ENCODE measurements at regions not wholly inside any gene's neighbourhood (a gene's known extent, or its start where the extent isn't known, plus 50 kb on each side); places are given as distances from the start of the nearest gene placed in this dataset.

DNA sequence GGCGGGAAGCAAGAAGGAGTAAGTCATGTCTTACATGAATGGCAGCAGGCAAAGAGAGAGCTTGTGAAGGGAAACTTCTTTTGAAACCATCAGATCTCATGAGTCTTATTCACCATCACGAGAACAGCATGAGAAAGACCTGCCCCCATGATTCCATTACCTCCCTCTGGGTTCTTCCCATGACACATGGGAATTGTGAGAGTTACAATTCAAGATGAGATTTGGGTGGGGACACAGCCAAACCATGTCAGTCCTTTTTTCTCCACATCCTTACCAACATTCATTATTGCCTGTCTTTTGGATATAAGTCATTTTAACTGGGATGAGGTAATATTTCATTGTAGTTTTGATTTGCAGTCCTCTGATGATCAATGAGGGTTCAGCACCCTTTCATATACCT lies 81.0 kb downstream of the DIRAS3 start:
- TF ChIP-seq SIN3A (IDR thresholded peaks at IDR 0.05; ENCODE audit: low read depth) (no peak), POLR2A (IDR thresholded peaks at IDR 0.05; ENCODE audit: borderline replicate concordance, extremely low read depth, insufficient read depth, insufficient read length) (no peak), EZH2phosphoT487 (IDR thresholded peaks at IDR 0.05; ENCODE audit: borderline replicate concordance) (no peak), EGR1 (IDR thresholded peaks at IDR 0.05; ENCODE audit: low read depth) (no peak), JUND (IDR thresholded peaks at IDR 0.05) (no peak), CBX3 (IDR thresholded peaks at IDR 0.05; ENCODE audit: low read depth) (no peak), EZH2 (IDR thresholded peaks at IDR 0.05) (no peak), YY1 (IDR thresholded peaks at IDR 0.05; ENCODE audit: extremely low read depth, insufficient replicate concordance, low read depth, low read length) (no peak)
- TF ChIP-seq, protein P1, sequence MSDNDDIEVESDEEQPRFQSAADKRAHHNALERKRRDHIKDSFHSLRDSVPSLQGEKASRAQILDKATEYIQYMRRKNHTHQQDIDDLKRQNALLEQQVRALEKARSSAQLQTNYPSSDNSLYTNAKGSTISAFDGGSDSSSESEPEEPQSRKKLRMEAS (IDR thresholded peaks at IDR 0.05), result no peak
- TF ChIP-seq, protein P2, sequence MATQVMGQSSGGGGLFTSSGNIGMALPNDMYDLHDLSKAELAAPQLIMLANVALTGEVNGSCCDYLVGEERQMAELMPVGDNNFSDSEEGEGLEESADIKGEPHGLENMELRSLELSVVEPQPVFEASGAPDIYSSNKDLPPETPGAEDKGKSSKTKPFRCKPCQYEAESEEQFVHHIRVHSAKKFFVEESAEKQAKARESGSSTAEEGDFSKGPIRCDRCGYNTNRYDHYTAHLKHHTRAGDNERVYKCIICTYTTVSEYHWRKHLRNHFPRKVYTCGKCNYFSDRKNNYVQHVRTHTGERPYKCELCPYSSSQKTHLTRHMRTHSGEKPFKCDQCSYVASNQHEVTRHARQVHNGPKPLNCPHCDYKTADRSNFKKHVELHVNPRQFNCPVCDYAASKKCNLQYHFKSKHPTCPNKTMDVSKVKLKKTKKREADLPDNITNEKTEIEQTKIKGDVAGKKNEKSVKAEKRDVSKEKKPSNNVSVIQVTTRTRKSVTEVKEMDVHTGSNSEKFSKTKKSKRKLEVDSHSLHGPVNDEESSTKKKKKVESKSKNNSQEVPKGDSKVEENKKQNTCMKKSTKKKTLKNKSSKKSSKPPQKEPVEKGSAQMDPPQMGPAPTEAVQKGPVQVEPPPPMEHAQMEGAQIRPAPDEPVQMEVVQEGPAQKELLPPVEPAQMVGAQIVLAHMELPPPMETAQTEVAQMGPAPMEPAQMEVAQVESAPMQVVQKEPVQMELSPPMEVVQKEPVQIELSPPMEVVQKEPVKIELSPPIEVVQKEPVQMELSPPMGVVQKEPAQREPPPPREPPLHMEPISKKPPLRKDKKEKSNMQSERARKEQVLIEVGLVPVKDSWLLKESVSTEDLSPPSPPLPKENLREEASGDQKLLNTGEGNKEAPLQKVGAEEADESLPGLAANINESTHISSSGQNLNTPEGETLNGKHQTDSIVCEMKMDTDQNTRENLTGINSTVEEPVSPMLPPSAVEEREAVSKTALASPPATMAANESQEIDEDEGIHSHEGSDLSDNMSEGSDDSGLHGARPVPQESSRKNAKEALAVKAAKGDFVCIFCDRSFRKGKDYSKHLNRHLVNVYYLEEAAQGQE (IDR thresholded peaks at IDR 0.05; ENCODE audit: low read depth), result no peak
- TF ChIP-seq, protein P3, sequence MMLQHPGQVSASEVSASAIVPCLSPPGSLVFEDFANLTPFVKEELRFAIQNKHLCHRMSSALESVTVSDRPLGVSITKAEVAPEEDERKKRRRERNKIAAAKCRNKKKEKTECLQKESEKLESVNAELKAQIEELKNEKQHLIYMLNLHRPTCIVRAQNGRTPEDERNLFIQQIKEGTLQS (IDR thresholded peaks at IDR 0.05), result no peak
- TF ChIP-seq, protein P4, sequence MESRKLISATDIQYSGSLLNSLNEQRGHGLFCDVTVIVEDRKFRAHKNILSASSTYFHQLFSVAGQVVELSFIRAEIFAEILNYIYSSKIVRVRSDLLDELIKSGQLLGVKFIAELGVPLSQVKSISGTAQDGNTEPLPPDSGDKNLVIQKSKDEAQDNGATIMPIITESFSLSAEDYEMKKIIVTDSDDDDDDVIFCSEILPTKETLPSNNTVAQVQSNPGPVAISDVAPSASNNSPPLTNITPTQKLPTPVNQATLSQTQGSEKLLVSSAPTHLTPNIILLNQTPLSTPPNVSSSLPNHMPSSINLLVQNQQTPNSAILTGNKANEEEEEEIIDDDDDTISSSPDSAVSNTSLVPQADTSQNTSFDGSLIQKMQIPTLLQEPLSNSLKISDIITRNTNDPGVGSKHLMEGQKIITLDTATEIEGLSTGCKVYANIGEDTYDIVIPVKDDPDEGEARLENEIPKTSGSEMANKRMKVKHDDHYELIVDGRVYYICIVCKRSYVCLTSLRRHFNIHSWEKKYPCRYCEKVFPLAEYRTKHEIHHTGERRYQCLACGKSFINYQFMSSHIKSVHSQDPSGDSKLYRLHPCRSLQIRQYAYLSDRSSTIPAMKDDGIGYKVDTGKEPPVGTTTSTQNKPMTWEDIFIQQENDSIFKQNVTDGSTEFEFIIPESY (IDR thresholded peaks at IDR 0.05; ENCODE audit: extremely low read depth, insufficient replicate concordance, low read length), result no peak
- TF ChIP-seq, protein P5, sequence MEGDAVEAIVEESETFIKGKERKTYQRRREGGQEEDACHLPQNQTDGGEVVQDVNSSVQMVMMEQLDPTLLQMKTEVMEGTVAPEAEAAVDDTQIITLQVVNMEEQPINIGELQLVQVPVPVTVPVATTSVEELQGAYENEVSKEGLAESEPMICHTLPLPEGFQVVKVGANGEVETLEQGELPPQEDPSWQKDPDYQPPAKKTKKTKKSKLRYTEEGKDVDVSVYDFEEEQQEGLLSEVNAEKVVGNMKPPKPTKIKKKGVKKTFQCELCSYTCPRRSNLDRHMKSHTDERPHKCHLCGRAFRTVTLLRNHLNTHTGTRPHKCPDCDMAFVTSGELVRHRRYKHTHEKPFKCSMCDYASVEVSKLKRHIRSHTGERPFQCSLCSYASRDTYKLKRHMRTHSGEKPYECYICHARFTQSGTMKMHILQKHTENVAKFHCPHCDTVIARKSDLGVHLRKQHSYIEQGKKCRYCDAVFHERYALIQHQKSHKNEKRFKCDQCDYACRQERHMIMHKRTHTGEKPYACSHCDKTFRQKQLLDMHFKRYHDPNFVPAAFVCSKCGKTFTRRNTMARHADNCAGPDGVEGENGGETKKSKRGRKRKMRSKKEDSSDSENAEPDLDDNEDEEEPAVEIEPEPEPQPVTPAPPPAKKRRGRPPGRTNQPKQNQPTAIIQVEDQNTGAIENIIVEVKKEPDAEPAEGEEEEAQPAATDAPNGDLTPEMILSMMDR (IDR thresholded peaks at IDR 0.05 in 2 of 3, conservative IDR thresholded peaks at IDR 0.05 in 1 of 3; ENCODE audit: borderline replicate concordance in 1 of 3, insufficient read depth in 1 of 3, low read depth in 2 of 3, low read length in 2 of 3), result no peak
- ATAC-seq, result no peak
- H3K4me3 ChIP-seq (replicated peaks in 1 of 2; ENCODE audit: low read depth in 1 of 2, low read length in 2 of 2), result no peak overlapping the region
- CTCF ChIA-PET, result no interaction called here
- peak overlapping the region; percentile 50; the same call in 1 of the 2 replicates for H3K4me2 ChIP-seq (ENCODE audit: low read length)
- no peak overlapping the region for H3K9ac ChIP-seq (ENCODE audit: low read length)
- intact Hi-C loops (cut with micrococcal nuclease), result no loop called here
- no peaks in the 10 kb centered on the region; a peak in 1 of 4 replicates for H3K9me3 ChIP-seq (ENCODE audit: control insufficient read depth in 1 of 2, insufficient read depth in 1 of 2, low read depth in 1 of 2, low read length in 2 of 2)
- no TSS peak for BruUV-seq (replicated peaks)
- H2AFZ ChIP-seq (ENCODE audit: low read depth, low read length, poor library complexity, severe bottlenecking), result no peak overlapping the region
- RAD21 ChIA-PET (ENCODE audit: low non-redundant PET in 1 of 2, low total read pairs in 2 of 2, uncharacterized antibody in 2 of 2, unreplicated experiment in 2 of 2), result no interaction called here
- POLR2A ChIA-PET, result no interaction called here
- H3K4me1 ChIP-seq (ENCODE audit: control insufficient read depth in 1 of 2, insufficient read depth in 2 of 2, low read length in 2 of 2), result peaks cover 0 to 17% of the 10 kb centered on the region in 2 experiments; a peak in 2 of 4 replicates
- H3K27me3 ChIP-seq (ENCODE audit: insufficient read depth, low read length), result no peaks in the 10 kb centered on the region
- no peak for DNase-seq (ENCODE audit: low read depth, low spot score)
- no peak overlapping the region for H3K27ac ChIP-seq (ENCODE audit: low read depth, low read length)
- H3K9me2 ChIP-seq (ENCODE audit: insufficient read depth), result no peaks in the 10 kb centered on the region
- H3K36me3 ChIP-seq (ENCODE audit: control insufficient read depth in 1 of 2, insufficient read depth in 2 of 2, low read length in 2 of 2), result no peaks in the 10 kb centered on the region
- H3K79me2 ChIP-seq (ENCODE audit: insufficient read depth, low read length), result no peaks in the 10 kb centered on the region
- H4K20me1 ChIP-seq (ENCODE audit: insufficient read depth), result no peaks in the 10 kb centered on the region
